Natural killer cell treated with Interleukin-12 subunit alpha and Interleukin-12 subunit beta and Interleukin-15 and Interleukin-18, amount 100 ng/mL, for 72 hours (primary cell): ENCODE measurements at regions not wholly inside any gene's neighbourhood (a gene's known extent, or its start where the extent isn't known, plus 50 kb on each side); places are given as distances from the start of the nearest gene placed in this dataset.
A peak's percentile ranks its signal among the peaks of the same experiment; 100 is the strongest.

ENCODE experiments used
- ATAC-seq, 2 donors: fragments of 150-1000 bp; cut with Tn5 transposase in 1 of 2; sonication (Bioruptor Pico), chemical (Tn5 transposase) in 1 of 2; 2 replicates each; pipeline ENCODE4 v1.10.0; 2021
- DNase-seq: peaks from one replicate; pipeline ENCODE4 v3.0.0; 2022; ENCODE audit warnings: low spot score
- H3K27ac Mint-ChIP-seq, 2 donors: 1 replicate in 1 of 2; 2 replicates in 1 of 2; pipeline ENCODE4 v1.8.0; 2022; ENCODE audit warnings: mixed read lengths in 2 of 2, mild to moderate bottlenecking in 1 of 2, moderate library complexity in 1 of 2
- H3K27me3 Mint-ChIP-seq, 2 donors: 1 replicate in 1 of 2; 2 replicates in 1 of 2; pipeline ENCODE4 v1.8.0; 2022; ENCODE audit warnings: mixed read lengths in 2 of 2
- H3K36me3 Mint-ChIP-seq: one replicate; pipeline ENCODE4 v1.8.0; 2022; ENCODE audit warnings: mixed read lengths
- H3K4me1 Mint-ChIP-seq, 2 donors: 1 replicate in 1 of 2; 2 replicates in 1 of 2; pipeline ENCODE4 v1.8.0; 2022; ENCODE audit warnings: low read depth in 2 of 2, mixed read lengths in 2 of 2, mild to moderate bottlenecking in 1 of 2
- H3K4me3 Mint-ChIP-seq: one replicate; pipeline ENCODE4 v1.8.0; 2022; ENCODE audit warnings: mixed read lengths
- H3K9me3 Mint-ChIP-seq: 2 replicates; pipeline ENCODE4 v1.8.0; 2022; ENCODE audit warnings: mixed read lengths

DNA sequence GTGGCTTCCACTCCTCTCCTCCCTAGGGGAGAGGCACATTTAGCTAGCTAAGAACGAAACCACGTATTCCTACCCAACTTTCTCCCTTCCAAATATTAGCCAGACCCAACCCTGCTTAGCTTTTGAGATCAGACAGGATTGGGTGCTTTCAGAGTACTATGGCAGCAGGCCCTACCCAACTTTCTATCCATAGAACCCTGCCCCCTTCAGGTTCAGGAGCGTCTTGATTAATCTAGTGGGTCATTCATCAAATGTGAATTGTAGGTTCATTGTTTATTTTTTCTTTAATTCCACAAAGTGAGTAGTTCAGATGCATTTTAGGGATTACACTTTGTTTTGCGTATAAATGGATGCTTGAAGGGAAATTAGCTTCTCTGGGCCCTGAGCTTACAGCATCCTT lies 188.3 kb downstream of the MIB1 start:
- Mint-ChIP-seq H3K27me3 (peaks cover 15 to 21% of the 10 kb centered on the region in 2 donors), H3K36me3 (no peaks in the 10 kb centered on the region), H3K27ac (no peak overlapping the region), H3K4me1 (no peaks in the 10 kb centered on the region), H3K9me3 (no peaks in the 10 kb centered on the region), H3K4me3 (no peak overlapping the region)
- ATAC-seq (no peak), DNase-seq (no peak)

GRCh38 chr18:21930177-21930576 lies 189.6 kb downstream of the MIB1 start:
- no peak for DNase-seq
- Mint-ChIP-seq H3K27me3 (peaks cover 15 to 21% of the 10 kb centered on the region in 2 donors), H3K36me3 (no peaks in the 10 kb centered on the region), H3K9me3 (no peaks in the 10 kb centered on the region), H3K27ac (no peak overlapping the region), H3K4me1 (no peaks in the 10 kb centered on the region), H3K4me3 (no peak overlapping the region)
- ATAC-seq: no peak

DNA sequence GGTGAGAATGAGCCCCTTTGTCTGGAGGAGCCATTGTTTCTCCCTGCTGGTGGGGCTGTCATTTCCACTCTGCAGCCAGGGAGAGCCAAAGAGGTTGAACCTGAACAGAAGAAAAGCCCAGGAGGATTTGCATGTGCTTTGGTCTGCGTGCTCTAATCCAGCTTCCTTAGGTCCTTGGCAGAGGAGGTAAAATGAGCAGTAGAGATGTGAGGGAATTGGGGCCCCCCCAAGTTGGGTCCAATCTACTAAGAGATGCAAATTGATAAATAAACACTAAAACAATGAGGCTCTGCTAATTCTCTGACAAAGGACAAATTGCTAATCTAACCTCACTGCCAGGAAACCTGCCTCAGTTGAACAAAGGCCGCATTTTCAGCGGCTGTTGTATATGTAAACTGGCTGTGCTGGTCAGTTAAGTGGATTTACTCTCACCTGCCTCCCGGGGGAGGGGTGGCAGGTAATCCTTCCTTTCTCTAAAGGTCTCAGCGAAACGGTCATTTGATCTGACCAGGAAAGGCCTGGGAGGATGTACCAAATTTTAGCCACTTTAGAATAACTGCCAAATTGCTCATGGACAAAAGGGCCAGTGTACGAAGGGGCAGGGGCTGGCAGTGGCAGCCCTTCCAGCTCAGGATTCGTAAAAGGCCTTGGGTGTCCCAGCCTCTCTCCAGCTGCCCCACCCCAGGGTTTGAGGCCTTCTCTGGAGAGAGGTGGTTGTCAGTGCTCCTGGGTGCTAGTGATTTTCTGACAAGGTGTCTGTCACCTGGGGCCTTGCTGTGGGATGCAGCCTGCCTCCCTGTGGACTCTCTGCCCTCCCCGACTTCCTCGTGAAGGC lies 193.6 kb downstream of the MIB1 start:
- Mint-ChIP-seq H3K4me1 (no peaks in the 10 kb centered on the region), H3K27me3 (peaks cover 13 to 23% of the 10 kb centered on the region in 2 donors), H3K9me3 (no peaks in the 10 kb centered on the region), H3K36me3 (no peaks in the 10 kb centered on the region), H3K4me3 (no peak overlapping the region), H3K27ac (no peak overlapping the region)
- DNase-seq: no peak
- ATAC-seq: peak in 1 of 2 donors; percentile 21

DNA sequence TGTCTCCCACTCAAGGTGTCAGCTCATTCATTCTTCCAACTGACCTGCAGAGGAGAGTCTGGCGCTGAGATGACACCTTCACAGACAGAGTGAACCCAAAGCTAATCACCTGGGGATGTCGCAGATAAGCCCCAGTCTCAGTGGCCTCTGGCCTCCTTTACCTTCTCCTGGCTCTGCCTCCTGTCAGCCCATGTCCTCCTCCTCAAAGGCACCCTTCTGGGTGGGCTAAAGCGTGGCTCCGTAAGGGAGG lies 194.1 kb downstream of the MIB1 start:
- no peaks in the 10 kb centered on the region for H3K4me1 Mint-ChIP-seq
- H3K27ac Mint-ChIP-seq: no peak overlapping the region
- no peaks in the 10 kb centered on the region for H3K9me3 Mint-ChIP-seq
- DNase-seq (no peak), ATAC-seq (peak in 1 of 2 donors; percentile 41)
- H3K36me3 Mint-ChIP-seq: no peaks in the 10 kb centered on the region
- no peak overlapping the region for H3K4me3 Mint-ChIP-seq
- peaks cover 13 to 19% of the 10 kb centered on the region in 2 donors for H3K27me3 Mint-ChIP-seq

DNA sequence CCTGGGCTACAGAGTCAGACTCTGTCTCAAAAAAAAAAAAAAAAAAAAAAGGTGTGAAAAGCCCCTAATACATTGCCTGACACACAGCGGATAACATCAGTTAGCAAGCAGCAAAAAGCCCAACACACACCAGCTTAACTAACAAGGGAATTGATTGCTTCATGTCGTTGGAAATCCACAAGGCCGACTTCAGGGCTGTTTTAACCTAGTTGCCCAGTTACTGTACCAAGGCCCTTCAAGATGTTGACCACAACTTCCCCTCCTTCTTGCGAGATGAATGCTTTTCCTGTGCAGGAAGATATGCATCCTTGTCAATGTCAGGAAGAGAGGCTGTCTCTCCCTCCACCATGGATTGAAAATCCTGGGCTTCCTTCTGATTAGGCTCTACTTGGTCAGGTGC lies 202.9 kb downstream of the MIB1 start:
- Mint-ChIP-seq H3K4me3 (no peak overlapping the region), H3K36me3 (no peaks in the 10 kb centered on the region), H3K4me1 (no peaks in the 10 kb centered on the region), H3K27me3 (peaks cover 17 to 23% of the 10 kb centered on the region in 2 donors), H3K9me3 (no peaks in the 10 kb centered on the region), H3K27ac (no peak overlapping the region)
- DNase-seq: no peak
- no peak for ATAC-seq

- Mint-ChIP-seq H3K36me3 (no peaks in the 10 kb centered on the region), H3K4me3 (no peak overlapping the region), H3K27ac (no peak overlapping the region), H3K4me1 (no peaks in the 10 kb centered on the region), H3K9me3 (no peaks in the 10 kb centered on the region), H3K27me3 (peaks cover 24 to 63% of the 10 kb centered on the region in 2 donors)
- DNase-seq (no peak), ATAC-seq (no peak)
These were observed 208.9 kb downstream of the MIB1 start for GRCh38 chr18:21949326-21950015.

- ATAC-seq: peak; percentile 88 to 91
- DNase-seq: peak; percentile 82
- H3K36me3 Mint-ChIP-seq: no peaks in the 10 kb centered on the region
- H3K27me3 Mint-ChIP-seq: peaks cover 22 to 54% of the 10 kb centered on the region in 2 donors
- H3K4me1 Mint-ChIP-seq: no peaks in the 10 kb centered on the region
- H3K9me3 Mint-ChIP-seq: no peaks in the 10 kb centered on the region
- no peak overlapping the region for H3K27ac Mint-ChIP-seq
- no peak overlapping the region for H3K4me3 Mint-ChIP-seq
These were observed 213.4 kb upstream of the GATA6 start for GRCh38 chr18:21955757-21956652.

DNA sequence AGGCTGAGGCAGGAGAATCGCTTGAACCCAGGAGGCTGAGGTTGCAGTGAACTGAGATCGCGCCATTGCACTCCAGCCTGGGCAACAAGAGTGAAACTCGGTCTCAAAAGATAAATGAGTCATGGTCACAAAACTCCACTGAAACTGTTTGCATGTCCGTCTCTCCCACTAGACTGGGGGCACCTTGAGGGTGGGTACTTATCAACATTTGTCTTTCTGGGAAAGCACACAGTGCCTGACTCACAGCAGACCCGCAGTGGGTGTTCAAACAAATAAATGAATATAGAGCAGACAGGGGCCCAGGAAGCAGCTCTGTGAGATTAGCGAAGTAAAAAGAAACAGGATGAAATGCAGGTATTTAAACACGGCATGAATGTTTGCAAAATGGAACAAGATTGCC lies 211.1 kb upstream of the GATA6 start:
- peaks cover 25 to 44% of the 10 kb centered on the region in 2 donors for H3K27me3 Mint-ChIP-seq
- H3K27ac Mint-ChIP-seq: no peak overlapping the region
- no peaks in the 10 kb centered on the region for H3K36me3 Mint-ChIP-seq
- DNase-seq: no peak
- no peaks in the 10 kb centered on the region for H3K4me1 Mint-ChIP-seq
- no peak overlapping the region for H3K4me3 Mint-ChIP-seq
- ATAC-seq: no peak
- no peaks in the 10 kb centered on the region for H3K9me3 Mint-ChIP-seq

DNA sequence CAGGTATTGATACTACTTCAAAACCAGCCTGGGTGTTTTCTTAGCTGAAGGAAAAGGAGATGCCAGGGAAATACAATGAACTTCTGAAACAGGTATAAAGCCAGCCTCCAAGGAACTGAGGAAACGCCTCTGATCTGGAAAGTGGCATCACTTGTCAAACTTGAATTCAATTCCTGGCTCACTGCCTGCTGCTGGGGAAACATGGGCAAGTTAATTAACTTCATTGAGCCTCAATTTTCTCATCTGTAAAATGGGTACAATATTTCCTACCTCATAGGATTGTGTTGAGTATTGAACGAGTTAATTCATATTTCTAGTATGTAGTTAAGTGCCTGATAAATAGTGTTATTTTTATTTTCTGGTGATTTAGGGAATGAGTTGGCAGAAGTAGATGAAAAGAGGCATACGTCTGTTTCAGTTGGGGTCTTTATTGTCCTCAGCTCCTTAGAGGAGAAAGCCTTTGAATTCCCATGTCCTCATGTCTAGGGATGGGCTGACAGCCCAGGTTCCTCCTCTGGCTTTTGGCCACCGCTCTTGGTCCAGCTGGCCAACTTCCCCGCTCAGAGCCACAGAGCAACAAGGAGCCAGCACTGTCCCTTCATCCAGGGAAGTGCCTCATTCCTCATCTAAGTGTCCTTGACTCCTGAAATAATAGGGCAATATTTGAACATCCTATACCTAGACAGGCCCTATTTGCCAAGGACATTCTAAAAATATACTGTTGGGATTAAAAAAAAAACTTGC lies 210.5 kb upstream of the GATA6 start:
- Mint-ChIP-seq H3K36me3 (no peaks in the 10 kb centered on the region), H3K9me3 (no peaks in the 10 kb centered on the region)

DNA sequence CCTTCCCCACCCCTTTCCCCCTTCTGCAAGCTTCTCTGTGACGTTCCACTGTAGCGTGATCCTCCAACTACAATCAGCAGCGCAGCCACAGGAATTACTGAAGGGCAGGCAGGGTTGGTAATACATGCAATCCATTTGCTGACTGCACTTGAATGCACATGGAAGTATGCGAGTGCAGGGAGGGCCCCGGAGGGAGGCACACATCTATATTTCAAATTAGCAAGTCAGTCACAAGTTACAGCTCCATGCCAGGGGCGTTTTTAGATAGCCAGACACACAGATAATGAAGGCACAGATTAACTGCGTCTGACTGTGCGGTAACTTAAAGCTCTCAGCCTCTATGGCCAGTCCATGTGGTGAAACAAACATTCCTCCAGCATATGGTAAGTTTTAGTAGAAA lies 209.2 kb upstream of the GATA6 start:
- Mint-ChIP-seq H3K9me3 (no peaks in the 10 kb centered on the region), H3K36me3 (no peaks in the 10 kb centered on the region), H3K4me1 (no peaks in the 10 kb centered on the region), H3K27ac (no peak overlapping the region), H3K4me3 (no peak overlapping the region), H3K27me3 (peaks cover 27 to 31% of the 10 kb centered on the region in 2 donors)
- DNase-seq (no peak), ATAC-seq (no peak)

More for the DNA sequence above, 210.5 kb upstream of the GATA6 start:
- no peaks in the 10 kb centered on the region for H3K4me1 Mint-ChIP-seq
- H3K4me3 Mint-ChIP-seq: no peak overlapping the region
- H3K27ac Mint-ChIP-seq: no peak overlapping the region
- DNase-seq (no peak), ATAC-seq (no peak)
- peaks cover 24 to 42% of the 10 kb centered on the region in 2 donors for H3K27me3 Mint-ChIP-seq

DNA sequence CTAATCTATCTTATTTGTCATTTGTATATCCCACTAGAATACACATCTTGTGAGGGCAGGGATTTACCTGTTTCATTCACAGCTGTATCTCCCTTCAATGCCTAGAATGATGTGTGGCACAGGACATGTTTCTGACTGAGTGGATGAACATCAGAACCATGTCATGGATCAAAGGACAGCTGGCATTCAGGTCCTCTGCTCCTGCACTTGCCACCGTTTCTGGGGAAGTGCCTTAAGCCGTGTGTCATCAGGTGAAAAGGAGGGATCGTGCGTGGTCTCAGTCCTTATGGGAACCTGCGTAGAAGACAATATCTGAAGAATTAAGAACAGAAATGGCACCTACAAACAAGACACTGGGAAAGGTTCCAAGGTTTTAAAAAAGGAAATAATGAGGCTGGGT lies 206.1 kb upstream of the GATA6 start:
- DNase-seq (no peak), ATAC-seq (no peak)
- H3K27me3 Mint-ChIP-seq: peaks cover 12 to 14% of the 10 kb centered on the region in 2 donors
- H3K4me1 Mint-ChIP-seq: no peaks in the 10 kb centered on the region
- no peak overlapping the region for H3K4me3 Mint-ChIP-seq
- no peak overlapping the region for H3K27ac Mint-ChIP-seq
- H3K9me3 Mint-ChIP-seq: no peaks in the 10 kb centered on the region
- no peaks in the 10 kb centered on the region for H3K36me3 Mint-ChIP-seq

DNA sequence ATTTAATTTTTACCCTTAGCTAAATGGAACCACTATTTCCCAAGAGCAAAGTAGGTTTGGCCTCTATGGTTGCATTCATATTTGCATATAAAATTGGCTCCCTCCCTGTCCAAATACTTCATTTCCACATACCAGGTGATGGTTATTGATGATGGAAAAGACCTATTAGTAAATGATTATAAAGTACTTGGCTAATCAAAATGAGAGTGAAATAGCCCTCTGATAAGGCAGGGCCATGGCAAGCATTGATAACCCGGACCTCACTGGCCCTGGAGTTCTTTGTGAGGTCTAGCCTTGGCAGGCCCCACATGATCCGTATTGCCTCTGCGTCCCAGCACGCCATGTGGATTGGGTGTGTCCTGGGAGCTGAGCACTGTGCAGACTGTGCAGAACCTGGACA lies 201.1 kb upstream of the GATA6 start:
- no peaks in the 10 kb centered on the region for H3K36me3 Mint-ChIP-seq
- H3K27ac Mint-ChIP-seq: no peak overlapping the region
- ATAC-seq (no peak), DNase-seq (no peak)
- no peak overlapping the region for H3K4me3 Mint-ChIP-seq
- H3K4me1 Mint-ChIP-seq: no peaks in the 10 kb centered on the region
- H3K27me3 Mint-ChIP-seq: peaks cover 2 to 9% of the 10 kb centered on the region in 2 donors
- no peaks in the 10 kb centered on the region for H3K9me3 Mint-ChIP-seq

DNA sequence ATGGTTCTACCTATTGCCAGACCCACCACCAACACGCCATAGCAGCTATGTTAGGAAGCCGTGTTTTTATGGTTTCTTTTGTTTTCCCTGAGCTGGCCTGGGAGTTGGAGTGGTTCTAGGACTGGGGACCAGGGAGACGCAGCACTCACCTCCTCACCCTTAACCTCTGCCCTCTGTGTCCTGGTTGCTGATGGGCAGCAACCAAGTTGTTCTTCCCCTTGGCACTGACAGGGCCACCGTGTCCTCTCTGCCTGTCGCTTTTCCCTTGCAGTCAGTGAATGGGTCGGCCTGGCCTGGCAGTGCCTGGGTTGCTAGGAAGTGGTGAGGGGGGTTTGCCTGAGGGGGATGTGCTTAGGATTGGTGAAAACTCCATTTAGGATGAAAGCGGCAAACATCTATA lies 197.1 kb upstream of the GATA6 start:
- H3K27me3 Mint-ChIP-seq: peaks cover 0 to 5% of the 10 kb centered on the region in 2 donors
- no peaks in the 10 kb centered on the region for H3K9me3 Mint-ChIP-seq
- H3K36me3 Mint-ChIP-seq: no peaks in the 10 kb centered on the region
- no peak for ATAC-seq
- H3K4me1 Mint-ChIP-seq: no peaks in the 10 kb centered on the region
- DNase-seq: no peak
- no peak overlapping the region for H3K27ac Mint-ChIP-seq
- H3K4me3 Mint-ChIP-seq: no peak overlapping the region
